Pancreas (tissue), 10 donors: ENCODE measurements at regions not wholly inside any gene's neighbourhood (a gene's known extent, or its start where the extent isn't known, plus 50 kb on each side); places are given as distances from the start of the nearest gene placed in this dataset.

Source experiments
- ATAC-seq, 4 donors: fragments of 200-7000 bp; cut with Tn5 transposase; one replicate each; pipeline versions ENCODE4 v1.8.0 to v1.9.1; 2020; ENCODE audit warnings: mild to moderate bottlenecking in 4 of 4, moderate library complexity in 4 of 4
- DNase-seq, 6 donors: peaks; one replicate each; pipeline ENCODE4 v3.0.0-alpha.2; 2020
- FAIRE-seq: peaks from 2 replicates; lab custom pipeline; 2012; peaks lifted over from hg19 to GRCh38; lab: Jason Lieb, UNC
- H3K27ac ChIP-seq, 4 donors: fragments of 200-600 bp; sonication (generic); 1 replicate in 3 of 4; 2 replicates in 1 of 4; pipeline versions ENCODE4 v1.5.0 to v1.8.0; 2020
- H3K27me3 ChIP-seq, 4 donors: fragments of 200-600 bp; one replicate each; pipeline ENCODE4 v1.8.0; 2021
- H3K36me3 ChIP-seq, 3 donors: fragments of 200-600 bp; sonication (generic) in 1 of 3; one replicate each; pipeline versions ENCODE4 v1.5.0 to v1.8.0; 2020 to 2021
- H3K4me1 ChIP-seq, 3 donors: fragments of 200-600 bp; one replicate each; pipeline ENCODE4 v1.8.0; 2021
- H3K4me3 ChIP-seq, 4 donors: fragments of 200-600 bp; sonication (generic) in 2 of 4; one replicate each; pipeline versions ENCODE4 v1.5.0 to v1.8.0; 2020 to 2021
- H3K9me3 ChIP-seq, 4 donors: fragments of 200-600 bp; one replicate each; pipeline ENCODE4 v1.8.0; 2021
- WGBS, 2 donors: extraction: QIAGEN DNeasy Blood & Tissue Kit; methylation state at CpG; one replicate each; pipeline ENCODE4 v1.1.7; 2013; 5-methylcytosine and 5-hydroxymethylcytosine counted together
- intact Hi-C, 3 donors: fragments of 100-400 bp; cut with DNase I; formaldehyde crosslinking; loops; one replicate each; pipeline versions ENCODE4 v1.11.1 to v1.14.2; 2022
- TF ChIP-seq, protein P1 (sequence below), 4 donors: fragments of 200-600 bp; sonication (generic) in 3 of 4; IDR thresholded peaks; one replicate each; pipeline versions ENCODE4 v1.5.0 to v1.8.0; 2021; ENCODE audit warnings: antibody characterized with exemption in 4 of 4
- donor health status: healthy with polysubstance abuse.
- donor health status: DM: no; HTN: no; CAD: no; lungs with moderate emphysema.
- donor health status: DM: no; HTN: no; CAD: no.
- donor health status: control.
- donor health status: control.
- donor health status: Bipolar disorder and iron deficiency.
- donor health status: DM: yes; HTN: yes; CAD: no.
- donor health status: DM: no; HTN: no; CAD: no.
- donor health status: DM: no; HTN: no; CAD: no.
- donor health status: DM: yes; HTN: yes; CAD: no.

DNA sequence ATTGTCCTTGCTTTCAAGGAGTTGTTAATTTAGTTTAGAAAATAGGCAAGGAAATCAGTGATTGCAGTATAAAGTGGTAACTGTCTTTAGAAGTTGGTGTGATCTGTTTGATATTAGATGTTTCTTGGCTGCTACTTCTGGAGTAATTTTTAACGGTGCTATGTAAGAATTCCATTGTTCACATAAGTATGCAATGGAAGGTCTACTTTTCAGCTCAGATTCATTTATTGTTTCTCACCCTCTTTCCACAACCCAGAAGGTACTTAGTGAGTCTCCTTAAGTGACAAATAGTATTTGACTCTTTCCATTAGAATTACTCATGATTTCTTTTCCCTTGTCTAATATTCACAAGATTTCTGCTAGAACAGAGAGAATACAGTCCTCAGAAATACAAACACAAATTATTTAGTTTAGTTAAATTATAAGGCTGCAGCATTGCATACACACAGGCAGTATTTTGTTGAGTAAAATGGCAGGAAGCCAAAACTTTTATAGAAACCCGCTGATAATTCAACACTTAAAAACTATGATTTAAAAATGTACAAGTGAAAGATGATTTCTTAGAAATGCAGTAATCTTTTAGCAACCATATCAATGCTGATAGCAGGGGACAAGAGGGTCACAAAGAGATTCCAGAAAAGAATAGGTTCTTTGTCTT, 554.3 kb downstream of the CD109 start:
- TF ChIP-seq, protein P1, sequence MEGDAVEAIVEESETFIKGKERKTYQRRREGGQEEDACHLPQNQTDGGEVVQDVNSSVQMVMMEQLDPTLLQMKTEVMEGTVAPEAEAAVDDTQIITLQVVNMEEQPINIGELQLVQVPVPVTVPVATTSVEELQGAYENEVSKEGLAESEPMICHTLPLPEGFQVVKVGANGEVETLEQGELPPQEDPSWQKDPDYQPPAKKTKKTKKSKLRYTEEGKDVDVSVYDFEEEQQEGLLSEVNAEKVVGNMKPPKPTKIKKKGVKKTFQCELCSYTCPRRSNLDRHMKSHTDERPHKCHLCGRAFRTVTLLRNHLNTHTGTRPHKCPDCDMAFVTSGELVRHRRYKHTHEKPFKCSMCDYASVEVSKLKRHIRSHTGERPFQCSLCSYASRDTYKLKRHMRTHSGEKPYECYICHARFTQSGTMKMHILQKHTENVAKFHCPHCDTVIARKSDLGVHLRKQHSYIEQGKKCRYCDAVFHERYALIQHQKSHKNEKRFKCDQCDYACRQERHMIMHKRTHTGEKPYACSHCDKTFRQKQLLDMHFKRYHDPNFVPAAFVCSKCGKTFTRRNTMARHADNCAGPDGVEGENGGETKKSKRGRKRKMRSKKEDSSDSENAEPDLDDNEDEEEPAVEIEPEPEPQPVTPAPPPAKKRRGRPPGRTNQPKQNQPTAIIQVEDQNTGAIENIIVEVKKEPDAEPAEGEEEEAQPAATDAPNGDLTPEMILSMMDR (IDR thresholded peaks at IDR 0.05): no peak
- intact Hi-C loops: no loop called here
- H3K27ac ChIP-seq: peak overlapping the region in 1 of 4 donors; percentile 29
- H3K4me1 ChIP-seq: no peaks in the 10 kb centered on the region
- ATAC-seq (no peak), FAIRE-seq (no peak), DNase-seq (no peak)
- 9% methylated on average over 2 of the region's 2 CpGs for WGBS, 2 donors
- no peaks in the 10 kb centered on the region for H3K36me3 ChIP-seq
- H3K27me3 ChIP-seq: no peaks in the 10 kb centered on the region
- H3K9me3 ChIP-seq: no peaks in the 10 kb centered on the region
- no peak overlapping the region for H3K4me3 ChIP-seq

DNA sequence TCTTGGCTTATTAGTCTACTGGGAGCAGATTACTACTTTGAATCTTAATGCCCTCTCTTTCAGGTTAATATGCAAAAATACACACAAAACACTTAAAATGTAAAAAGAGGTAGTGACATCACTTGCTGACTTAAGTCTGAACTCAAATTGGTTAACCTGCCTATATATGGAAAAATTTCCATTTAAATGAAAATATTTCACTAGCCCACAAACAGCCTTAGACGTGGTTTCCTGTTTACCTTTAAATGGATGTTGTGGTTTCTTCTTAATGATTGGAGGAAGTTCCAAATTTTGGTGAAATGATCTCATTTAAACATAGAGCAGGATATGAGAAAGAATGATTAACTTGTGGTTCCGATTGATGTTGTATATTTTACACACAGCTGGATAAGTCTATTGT, 553.7 kb downstream of the CD109 start:
- no peaks in the 10 kb centered on the region for H3K4me1 ChIP-seq
- no peaks in the 10 kb centered on the region for H3K36me3 ChIP-seq
- no peaks in the 10 kb centered on the region for H3K9me3 ChIP-seq
- ATAC-seq (no peak), DNase-seq (no peak), FAIRE-seq (no peak)
- TF ChIP-seq, protein P1 (IDR thresholded peaks at IDR 0.05): no peak
- no peaks in the 10 kb centered on the region for H3K27me3 ChIP-seq
- peak overlapping the region in 1 of 4 donors; percentile 29 for H3K27ac ChIP-seq
- 17 to 28% methylated on average over 2 of the region's 2 CpGs for WGBS, 2 donors
- no peak overlapping the region for H3K4me3 ChIP-seq
- intact Hi-C loops: no loop called here

DNA sequence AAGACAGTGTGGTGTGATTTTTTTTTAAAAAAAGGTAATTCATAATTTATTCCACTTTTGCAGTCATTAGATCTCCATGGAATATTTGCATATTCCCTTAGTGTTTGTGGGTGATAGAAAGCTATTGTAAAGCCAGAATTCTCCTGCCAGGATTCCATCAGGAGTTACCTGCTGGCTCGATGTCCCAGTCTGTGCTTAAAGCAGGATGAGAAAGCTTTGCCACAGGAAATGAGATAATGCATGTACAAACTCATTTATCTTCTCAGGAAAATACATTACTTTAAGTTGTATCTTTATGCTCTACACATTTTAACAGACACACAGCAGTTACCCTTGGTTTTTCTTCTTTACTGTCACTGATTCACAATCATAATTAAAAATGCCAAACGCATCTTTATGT, 553.0 kb downstream of the CD109 start:
- WGBS, 2 donors: 30 to 37% methylated on average over 2 of the region's 2 CpGs
- no peaks in the 10 kb centered on the region for H3K27me3 ChIP-seq
- FAIRE-seq (no peak), ATAC-seq (no peak), DNase-seq (no peak)
- intact Hi-C loops: no loop called here
- H3K27ac ChIP-seq: no peak overlapping the region
- H3K9me3 ChIP-seq: no peaks in the 10 kb centered on the region
- no peaks in the 10 kb centered on the region for H3K4me1 ChIP-seq
- TF ChIP-seq, protein P1 (IDR thresholded peaks at IDR 0.05): no peak
- no peak overlapping the region for H3K4me3 ChIP-seq
- no peaks in the 10 kb centered on the region for H3K36me3 ChIP-seq

DNA sequence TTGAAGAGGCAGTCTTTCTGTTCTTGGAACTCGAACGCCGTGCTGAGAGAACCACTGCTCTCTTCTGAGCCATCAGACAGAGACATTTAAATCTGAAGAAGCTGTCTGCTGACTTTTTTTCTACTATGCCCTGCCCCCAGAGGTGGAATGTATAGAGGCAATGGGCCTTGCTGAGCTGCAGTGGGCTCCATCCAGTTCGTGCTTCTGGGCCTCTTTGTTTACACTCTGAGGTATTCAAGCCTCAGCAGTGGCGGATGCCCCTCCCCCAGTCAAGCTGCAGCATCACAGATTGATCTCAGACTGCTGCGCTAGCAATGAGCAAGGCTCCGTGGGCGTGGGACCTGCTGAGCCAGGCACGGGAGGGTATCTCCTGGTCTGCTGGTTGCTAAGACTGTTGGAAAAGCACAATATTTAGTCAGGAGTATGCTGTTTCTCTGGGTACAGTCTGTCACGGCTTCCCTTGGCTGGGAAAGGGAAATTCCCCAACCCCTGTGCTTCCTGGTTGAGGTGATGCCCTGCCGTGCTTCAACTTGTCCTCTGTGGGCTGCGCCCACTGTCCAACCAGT, 526.8 kb downstream of the CD109 start:
- WGBS, 2 donors: 39 to 47% methylated on average over 12 of the region's 12 CpGs
- TF ChIP-seq, protein P1 (IDR thresholded peaks at IDR 0.05): no peak
- ATAC-seq (peak in 1 of 4 donors; percentile 32), FAIRE-seq (no peak), DNase-seq (peak in 1 of 6 donors; percentile 43)
- Histone ChIP-seq H3K9me3 (no peaks in the 10 kb centered on the region), H3K4me1 (no peaks in the 10 kb centered on the region), H3K36me3 (no peaks in the 10 kb centered on the region), H3K27ac (no peak overlapping the region), H3K4me3 (no peak overlapping the region), H3K27me3 (no peaks in the 10 kb centered on the region)
- intact Hi-C loops: no loop called here

DNA sequence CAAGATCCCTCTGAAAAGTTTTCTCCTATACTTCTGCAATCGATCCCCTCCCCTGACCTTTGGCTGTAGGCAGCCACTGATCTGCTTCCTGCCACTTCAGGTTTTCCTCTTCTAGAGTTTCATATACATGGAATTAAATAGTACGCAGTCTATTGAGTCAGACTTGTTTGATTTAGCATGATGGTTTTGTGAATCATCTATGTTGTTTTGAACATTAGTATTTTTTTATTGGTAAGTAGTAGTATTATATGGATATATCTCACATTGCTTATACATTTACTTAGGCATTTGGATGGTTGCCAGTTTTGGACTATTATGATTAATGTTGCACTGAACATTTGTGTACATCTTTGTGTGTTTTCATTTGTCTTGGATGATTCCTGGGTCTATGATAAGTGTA, 518.0 kb downstream of the CD109 start:
- 46 to 64% methylated on average over 2 of the region's 2 CpGs for WGBS, 2 donors
- ATAC-seq (no peak), DNase-seq (no peak), FAIRE-seq (no peak)
- H3K9me3 ChIP-seq: no peaks in the 10 kb centered on the region
- no peaks in the 10 kb centered on the region for H3K36me3 ChIP-seq
- H3K27me3 ChIP-seq: no peaks in the 10 kb centered on the region
- TF ChIP-seq, protein P1 (IDR thresholded peaks at IDR 0.05): no peak
- no peak overlapping the region for H3K27ac ChIP-seq
- no peak overlapping the region for H3K4me3 ChIP-seq
- intact Hi-C loops: no loop called here
- H3K4me1 ChIP-seq: no peaks in the 10 kb centered on the region
